ENCODE measurements at regions not wholly inside any gene's neighbourhood (a gene's known extent, or its start where the extent isn't known, plus 50 kb on each side); places are given as distances from the start of the nearest gene placed in this dataset.

DNA sequence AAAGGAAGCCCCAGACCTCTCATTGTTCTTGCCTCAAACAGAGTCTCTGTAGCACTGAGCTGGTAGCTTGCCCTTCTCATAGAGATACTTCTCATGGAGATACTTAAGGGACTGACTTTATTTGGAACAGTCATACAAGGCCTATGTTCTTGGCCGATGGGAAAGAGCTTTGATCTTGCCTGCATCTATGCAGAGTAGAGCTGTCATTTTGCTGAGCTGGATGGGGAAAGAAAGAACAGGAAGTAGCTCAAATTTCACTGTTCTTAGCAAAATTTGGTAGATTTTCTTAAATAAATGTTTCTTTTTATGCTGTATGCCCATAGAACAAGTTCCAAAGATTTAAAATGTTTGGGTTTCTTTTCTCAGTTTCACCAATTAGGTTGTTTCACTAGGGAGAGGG is 119.3 kb upstream of the SEC61G start:
- no peaks in the 10 kb centered on the region for H4K20me1 ChIP-seq (ENCODE audit: control insufficient read depth, extremely low read depth, insufficient read depth, low read length)
- no peak overlapping the region for H3K4me2 ChIP-seq (ENCODE audit: extremely low read depth, insufficient read depth, low read length)
- no peak overlapping the region for H3K4me3 ChIP-seq (replicated peaks in 1 of 4; ENCODE audit: control extremely low read depth in 1 of 4, insufficient read depth in 1 of 4, low read depth in 3 of 4, low read length in 4 of 4)
- H3K9ac ChIP-seq (ENCODE audit: insufficient read depth, low read length): no peak overlapping the region
- no peaks in the 10 kb centered on the region for H3K79me2 ChIP-seq (ENCODE audit: control insufficient read depth, insufficient read depth, low read length)
- no peaks in the 10 kb centered on the region for H3K27me3 ChIP-seq (ENCODE audit: control insufficient read depth, insufficient read depth, low read length)
- no peak overlapping the region for H3K27ac ChIP-seq (ENCODE audit: insufficient read depth, low read length)
- H3K36me3 ChIP-seq (ENCODE audit: control insufficient read depth, insufficient read depth, low read length): no peaks in the 10 kb centered on the region
- H3K9me3 ChIP-seq (ENCODE audit: control insufficient read depth, insufficient read depth, low read depth, low read length): no peaks in the 10 kb centered on the region
- H2AFZ ChIP-seq (ENCODE audit: low read length): no peak overlapping the region
- DNase-seq (ENCODE audit: low read depth in 2 of 2): peak; percentile 10 to 53
- H3K4me1 ChIP-seq (ENCODE audit: control insufficient read depth, extremely low read depth, insufficient read depth, low read length): no peaks in the 10 kb centered on the region
- TF ChIP-seq, protein P1, sequence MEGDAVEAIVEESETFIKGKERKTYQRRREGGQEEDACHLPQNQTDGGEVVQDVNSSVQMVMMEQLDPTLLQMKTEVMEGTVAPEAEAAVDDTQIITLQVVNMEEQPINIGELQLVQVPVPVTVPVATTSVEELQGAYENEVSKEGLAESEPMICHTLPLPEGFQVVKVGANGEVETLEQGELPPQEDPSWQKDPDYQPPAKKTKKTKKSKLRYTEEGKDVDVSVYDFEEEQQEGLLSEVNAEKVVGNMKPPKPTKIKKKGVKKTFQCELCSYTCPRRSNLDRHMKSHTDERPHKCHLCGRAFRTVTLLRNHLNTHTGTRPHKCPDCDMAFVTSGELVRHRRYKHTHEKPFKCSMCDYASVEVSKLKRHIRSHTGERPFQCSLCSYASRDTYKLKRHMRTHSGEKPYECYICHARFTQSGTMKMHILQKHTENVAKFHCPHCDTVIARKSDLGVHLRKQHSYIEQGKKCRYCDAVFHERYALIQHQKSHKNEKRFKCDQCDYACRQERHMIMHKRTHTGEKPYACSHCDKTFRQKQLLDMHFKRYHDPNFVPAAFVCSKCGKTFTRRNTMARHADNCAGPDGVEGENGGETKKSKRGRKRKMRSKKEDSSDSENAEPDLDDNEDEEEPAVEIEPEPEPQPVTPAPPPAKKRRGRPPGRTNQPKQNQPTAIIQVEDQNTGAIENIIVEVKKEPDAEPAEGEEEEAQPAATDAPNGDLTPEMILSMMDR (conservative IDR thresholded peaks at IDR 0.05 in 1 of 2, IDR thresholded peaks at IDR 0.05 in 1 of 2; ENCODE audit: low read depth in 1 of 2, low read length in 2 of 2): no peak
- no peak for TF ChIP-seq EZH2 (IDR thresholded peaks at IDR 0.05; ENCODE audit: low read length, missing control alignments)

DNA sequence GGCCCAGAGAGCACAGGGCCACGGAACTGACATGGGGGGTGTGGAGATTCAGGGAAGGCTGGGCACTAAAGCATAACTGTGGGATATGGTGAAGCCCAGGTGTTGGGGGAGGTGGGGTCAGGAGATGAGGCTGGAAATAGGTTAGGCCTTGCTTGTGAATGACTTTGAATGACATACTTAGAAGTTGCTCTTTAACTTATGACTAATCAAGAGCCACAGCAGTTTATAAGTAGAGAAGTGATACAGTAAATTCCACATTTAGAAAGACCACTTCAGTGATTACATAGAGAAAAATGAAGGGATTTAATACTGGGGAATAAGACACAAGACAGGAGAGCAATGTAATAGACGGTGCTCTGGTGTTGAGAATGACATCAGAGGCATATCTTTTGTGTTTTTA is 120.8 kb upstream of the SEC61G start:
- TF ChIP-seq, protein P1 (conservative IDR thresholded peaks at IDR 0.05 in 1 of 2, IDR thresholded peaks at IDR 0.05 in 1 of 2; ENCODE audit: low read depth in 1 of 2, low read length in 2 of 2): no peak
- TF ChIP-seq EZH2 (IDR thresholded peaks at IDR 0.05; ENCODE audit: low read length, missing control alignments): no peak
- H4K20me1 ChIP-seq (ENCODE audit: control insufficient read depth, extremely low read depth, insufficient read depth, low read length): no peaks in the 10 kb centered on the region
- no peaks in the 10 kb centered on the region for H3K4me1 ChIP-seq (ENCODE audit: control insufficient read depth, extremely low read depth, insufficient read depth, low read length)
- H3K9ac ChIP-seq (ENCODE audit: insufficient read depth, low read length): no peak overlapping the region
- H3K79me2 ChIP-seq (ENCODE audit: control insufficient read depth, insufficient read depth, low read length): no peaks in the 10 kb centered on the region
- no peak overlapping the region for H3K4me2 ChIP-seq (ENCODE audit: extremely low read depth, insufficient read depth, low read length)
- no peak overlapping the region for H3K4me3 ChIP-seq (replicated peaks in 1 of 4; ENCODE audit: control extremely low read depth in 1 of 4, insufficient read depth in 1 of 4, low read depth in 3 of 4, low read length in 4 of 4)
- no peaks in the 10 kb centered on the region for H3K9me3 ChIP-seq (ENCODE audit: control insufficient read depth, insufficient read depth, low read depth, low read length)
- peak in 1 of 2 donors; percentile 20 for DNase-seq (ENCODE audit: low read depth in 2 of 2)
- H3K27ac ChIP-seq (ENCODE audit: insufficient read depth, low read length): no peak overlapping the region
- no peaks in the 10 kb centered on the region for H3K36me3 ChIP-seq (ENCODE audit: control insufficient read depth, insufficient read depth, low read length)
- H2AFZ ChIP-seq (ENCODE audit: low read length): no peak overlapping the region
- no peaks in the 10 kb centered on the region for H3K27me3 ChIP-seq (ENCODE audit: control insufficient read depth, insufficient read depth, low read length)

DNA sequence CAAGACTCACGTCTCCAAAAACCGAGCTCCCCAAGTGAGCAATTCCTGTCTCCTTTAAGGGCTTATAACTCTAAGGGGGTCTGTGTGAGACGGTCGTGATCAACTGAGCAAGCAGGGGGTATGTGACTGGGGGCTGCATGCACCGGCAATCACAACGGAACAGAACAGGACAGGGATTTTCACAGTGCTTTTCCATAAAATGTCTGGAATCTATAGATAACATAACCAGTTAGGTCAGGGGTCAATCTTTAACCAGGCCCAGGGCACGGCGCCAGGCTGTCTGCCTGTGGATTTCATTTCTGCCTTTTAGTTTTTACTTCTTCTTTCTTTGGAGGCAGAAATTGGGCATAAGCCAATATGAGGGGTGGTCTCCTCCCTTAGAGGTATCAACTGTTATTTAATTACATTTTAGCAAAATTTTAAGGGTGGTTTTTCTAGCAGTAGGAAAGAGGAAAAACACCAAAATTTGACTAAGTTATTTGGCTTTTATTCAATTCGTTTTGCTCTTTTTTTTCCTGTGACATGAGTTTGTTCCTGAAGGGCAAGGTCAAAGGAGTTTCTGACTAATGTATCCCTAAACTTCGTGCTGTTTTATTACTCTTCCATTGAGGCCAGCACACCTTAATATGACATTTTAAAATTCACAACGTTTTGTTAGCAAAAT is 121.4 kb upstream of the SEC61G start:
- TF ChIP-seq, protein P1 (conservative IDR thresholded peaks at IDR 0.05 in 1 of 2, IDR thresholded peaks at IDR 0.05 in 1 of 2; ENCODE audit: low read depth in 1 of 2, low read length in 2 of 2): no peak
- TF ChIP-seq EZH2 (IDR thresholded peaks at IDR 0.05; ENCODE audit: low read length, missing control alignments): no peak
- Histone ChIP-seq H4K20me1 (ENCODE audit: control insufficient read depth, extremely low read depth, insufficient read depth, low read length) (no peaks in the 10 kb centered on the region), H3K4me3 (replicated peaks in 1 of 4; ENCODE audit: control extremely low read depth in 1 of 4, insufficient read depth in 1 of 4, low read depth in 3 of 4, low read length in 4 of 4) (no peak overlapping the region), H3K9ac (ENCODE audit: insufficient read depth, low read length) (no peak overlapping the region), H3K4me1 (ENCODE audit: control insufficient read depth, extremely low read depth, insufficient read depth, low read length) (no peaks in the 10 kb centered on the region), H3K79me2 (ENCODE audit: control insufficient read depth, insufficient read depth, low read length) (no peaks in the 10 kb centered on the region), H3K27ac (ENCODE audit: insufficient read depth, low read length) (no peak overlapping the region), H3K36me3 (ENCODE audit: control insufficient read depth, insufficient read depth, low read length) (no peaks in the 10 kb centered on the region), H3K4me2 (ENCODE audit: extremely low read depth, insufficient read depth, low read length) (no peak overlapping the region), H3K27me3 (ENCODE audit: control insufficient read depth, insufficient read depth, low read length) (no peaks in the 10 kb centered on the region), H2AFZ (ENCODE audit: low read length) (no peak overlapping the region), H3K9me3 (ENCODE audit: control insufficient read depth, insufficient read depth, low read depth, low read length) (no peaks in the 10 kb centered on the region)
- no peak for DNase-seq (ENCODE audit: low read depth in 2 of 2)

Data from fibroblast of lung (primary cell).